ENCODE measurements at regions not wholly inside any gene's neighbourhood (a gene's known extent, or its start where the extent isn't known, plus 50 kb on each side); places are given as distances from the start of the nearest gene placed in this dataset.

DNA sequence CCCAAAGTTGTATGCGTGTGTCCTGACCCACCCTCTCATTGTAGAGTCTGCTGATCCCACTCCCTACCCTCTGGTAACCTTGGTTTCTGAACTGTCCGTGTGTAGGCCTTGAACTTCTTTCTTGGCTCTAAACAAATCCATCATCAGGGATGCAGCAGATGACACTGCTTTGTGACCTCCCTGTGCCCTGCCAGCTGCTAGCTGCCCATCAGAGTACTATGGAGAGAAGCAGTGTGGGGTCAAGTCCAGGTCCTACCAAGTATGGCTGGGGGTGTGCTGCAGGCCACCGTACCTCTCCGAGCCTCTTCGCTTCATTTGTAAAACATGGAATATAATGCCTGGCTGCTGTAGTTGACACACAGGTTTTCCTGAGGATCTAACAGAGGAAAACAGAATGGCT lies 183.5 kb upstream of the RBPJ start:
- TF ChIP-seq SPI1 (IDR thresholded peaks at IDR 0.05; ENCODE audit: borderline replicate concordance, low read depth) (no peak), GABPA (IDR thresholded peaks at IDR 0.05; ENCODE audit: low read depth) (no peak), POLR2AphosphoS5 (IDR thresholded peaks at IDR 0.05; ENCODE audit: low read depth) (no peak)
- TF ChIP-seq, protein P1, sequence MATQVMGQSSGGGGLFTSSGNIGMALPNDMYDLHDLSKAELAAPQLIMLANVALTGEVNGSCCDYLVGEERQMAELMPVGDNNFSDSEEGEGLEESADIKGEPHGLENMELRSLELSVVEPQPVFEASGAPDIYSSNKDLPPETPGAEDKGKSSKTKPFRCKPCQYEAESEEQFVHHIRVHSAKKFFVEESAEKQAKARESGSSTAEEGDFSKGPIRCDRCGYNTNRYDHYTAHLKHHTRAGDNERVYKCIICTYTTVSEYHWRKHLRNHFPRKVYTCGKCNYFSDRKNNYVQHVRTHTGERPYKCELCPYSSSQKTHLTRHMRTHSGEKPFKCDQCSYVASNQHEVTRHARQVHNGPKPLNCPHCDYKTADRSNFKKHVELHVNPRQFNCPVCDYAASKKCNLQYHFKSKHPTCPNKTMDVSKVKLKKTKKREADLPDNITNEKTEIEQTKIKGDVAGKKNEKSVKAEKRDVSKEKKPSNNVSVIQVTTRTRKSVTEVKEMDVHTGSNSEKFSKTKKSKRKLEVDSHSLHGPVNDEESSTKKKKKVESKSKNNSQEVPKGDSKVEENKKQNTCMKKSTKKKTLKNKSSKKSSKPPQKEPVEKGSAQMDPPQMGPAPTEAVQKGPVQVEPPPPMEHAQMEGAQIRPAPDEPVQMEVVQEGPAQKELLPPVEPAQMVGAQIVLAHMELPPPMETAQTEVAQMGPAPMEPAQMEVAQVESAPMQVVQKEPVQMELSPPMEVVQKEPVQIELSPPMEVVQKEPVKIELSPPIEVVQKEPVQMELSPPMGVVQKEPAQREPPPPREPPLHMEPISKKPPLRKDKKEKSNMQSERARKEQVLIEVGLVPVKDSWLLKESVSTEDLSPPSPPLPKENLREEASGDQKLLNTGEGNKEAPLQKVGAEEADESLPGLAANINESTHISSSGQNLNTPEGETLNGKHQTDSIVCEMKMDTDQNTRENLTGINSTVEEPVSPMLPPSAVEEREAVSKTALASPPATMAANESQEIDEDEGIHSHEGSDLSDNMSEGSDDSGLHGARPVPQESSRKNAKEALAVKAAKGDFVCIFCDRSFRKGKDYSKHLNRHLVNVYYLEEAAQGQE (IDR thresholded peaks at IDR 0.05; ENCODE audit: insufficient replicate concordance, low read depth) = no peak
- TF ChIP-seq, protein P2, sequence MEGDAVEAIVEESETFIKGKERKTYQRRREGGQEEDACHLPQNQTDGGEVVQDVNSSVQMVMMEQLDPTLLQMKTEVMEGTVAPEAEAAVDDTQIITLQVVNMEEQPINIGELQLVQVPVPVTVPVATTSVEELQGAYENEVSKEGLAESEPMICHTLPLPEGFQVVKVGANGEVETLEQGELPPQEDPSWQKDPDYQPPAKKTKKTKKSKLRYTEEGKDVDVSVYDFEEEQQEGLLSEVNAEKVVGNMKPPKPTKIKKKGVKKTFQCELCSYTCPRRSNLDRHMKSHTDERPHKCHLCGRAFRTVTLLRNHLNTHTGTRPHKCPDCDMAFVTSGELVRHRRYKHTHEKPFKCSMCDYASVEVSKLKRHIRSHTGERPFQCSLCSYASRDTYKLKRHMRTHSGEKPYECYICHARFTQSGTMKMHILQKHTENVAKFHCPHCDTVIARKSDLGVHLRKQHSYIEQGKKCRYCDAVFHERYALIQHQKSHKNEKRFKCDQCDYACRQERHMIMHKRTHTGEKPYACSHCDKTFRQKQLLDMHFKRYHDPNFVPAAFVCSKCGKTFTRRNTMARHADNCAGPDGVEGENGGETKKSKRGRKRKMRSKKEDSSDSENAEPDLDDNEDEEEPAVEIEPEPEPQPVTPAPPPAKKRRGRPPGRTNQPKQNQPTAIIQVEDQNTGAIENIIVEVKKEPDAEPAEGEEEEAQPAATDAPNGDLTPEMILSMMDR (IDR thresholded peaks at IDR 0.05; ENCODE audit: insufficient read depth, low read length) = no peak
- Histone ChIP-seq H3K27me3 (ENCODE audit: insufficient read depth, poor library complexity, severe bottlenecking) (no peaks in the 10 kb centered on the region), H3K4me3 (replicated peaks; ENCODE audit: insufficient read depth, low read length) (no peak overlapping the region), H3K27ac (replicated peaks) (no peak overlapping the region)
- no peak for DNase-seq (ENCODE audit: low read depth in 1 of 2, low spot score in 1 of 2)

DNA sequence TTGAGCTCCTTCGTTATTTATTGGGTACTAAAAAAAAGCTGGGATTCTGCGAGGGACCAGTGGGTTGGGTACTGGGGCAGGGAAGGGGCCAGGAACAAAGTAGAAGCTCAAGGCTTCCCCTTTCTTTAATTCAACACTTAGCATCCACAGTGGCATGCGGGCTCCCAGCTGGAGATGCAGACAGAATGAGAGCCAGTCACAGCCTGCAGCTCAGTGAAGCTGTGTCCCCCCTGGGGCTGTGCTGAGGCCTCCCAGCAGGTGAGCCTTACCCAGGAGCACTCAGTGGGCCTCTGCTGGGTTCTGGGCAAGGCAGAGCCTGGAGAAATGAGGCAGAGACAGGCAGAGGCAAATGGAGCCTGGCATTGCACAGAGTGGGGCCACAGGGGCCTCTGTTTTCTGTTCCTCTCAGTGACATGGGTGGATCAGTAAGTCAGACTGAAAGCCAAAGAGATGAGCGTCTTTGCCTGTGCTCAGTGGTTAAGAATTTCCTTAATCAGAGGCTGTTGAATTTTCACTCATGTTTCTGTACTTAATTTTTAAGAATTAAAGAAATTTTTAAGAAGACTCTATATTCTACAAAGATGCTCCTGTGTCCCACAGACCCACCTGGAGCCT lies 181.4 kb upstream of the RBPJ start:
- Histone ChIP-seq H3K27ac (replicated peaks) (no peak overlapping the region), H3K4me3 (replicated peaks; ENCODE audit: insufficient read depth, low read length) (no peak overlapping the region), H3K27me3 (ENCODE audit: insufficient read depth, poor library complexity, severe bottlenecking) (no peaks in the 10 kb centered on the region)
- no peak for DNase-seq (ENCODE audit: low read depth in 1 of 2, low spot score in 1 of 2)
- TF ChIP-seq, protein P2 (IDR thresholded peaks at IDR 0.05; ENCODE audit: insufficient read depth, low read length) = no peak
- no peak for TF ChIP-seq SPI1 (IDR thresholded peaks at IDR 0.05; ENCODE audit: borderline replicate concordance, low read depth)
- TF ChIP-seq, protein P1 (IDR thresholded peaks at IDR 0.05; ENCODE audit: insufficient replicate concordance, low read depth) = no peak
- TF ChIP-seq POLR2AphosphoS5 (IDR thresholded peaks at IDR 0.05; ENCODE audit: low read depth) = no peak
- TF ChIP-seq GABPA (IDR thresholded peaks at IDR 0.05; ENCODE audit: low read depth) = no peak

DNA sequence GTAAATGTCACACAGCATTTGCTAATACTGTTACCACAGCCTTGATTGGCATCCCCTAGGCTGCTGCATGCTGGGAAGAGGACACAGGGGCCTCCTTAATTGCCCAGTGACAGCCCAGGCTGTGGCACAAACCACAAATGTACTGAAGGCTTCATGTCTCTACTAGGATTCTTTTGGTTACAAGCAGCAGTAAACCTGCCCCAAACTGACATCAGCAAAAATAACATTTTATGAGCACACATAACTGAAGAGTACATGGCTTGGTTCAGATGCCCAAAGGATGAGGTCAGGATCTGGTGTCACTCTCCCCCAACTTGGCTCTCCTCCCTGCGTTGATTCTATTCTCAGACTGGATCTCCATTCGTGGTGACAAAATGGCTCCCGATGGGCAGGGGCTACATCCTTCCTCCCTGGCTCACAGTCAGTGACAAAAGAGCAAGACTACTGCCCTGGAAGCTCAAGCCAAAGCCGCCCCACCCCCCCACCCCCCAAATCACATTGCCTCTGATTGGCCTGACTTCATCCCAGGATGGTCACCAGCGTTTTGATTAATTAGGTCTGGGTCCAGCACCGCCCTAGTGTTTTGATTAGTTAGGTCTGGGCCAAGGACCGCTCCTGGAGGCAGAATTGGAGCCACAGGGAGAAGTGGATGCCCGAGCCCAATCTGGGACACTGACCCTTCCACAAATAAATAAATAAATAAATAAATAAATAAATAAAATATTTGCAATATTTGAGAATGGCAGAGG lies 180.5 kb upstream of the RBPJ start:
- Histone ChIP-seq H3K4me3 (replicated peaks; ENCODE audit: insufficient read depth, low read length) (no peak overlapping the region), H3K27me3 (ENCODE audit: insufficient read depth, poor library complexity, severe bottlenecking) (no peaks in the 10 kb centered on the region), H3K27ac (replicated peaks) (no peak overlapping the region)
- no peak for TF ChIP-seq GABPA (IDR thresholded peaks at IDR 0.05; ENCODE audit: low read depth)
- TF ChIP-seq, protein P2 (IDR thresholded peaks at IDR 0.05; ENCODE audit: insufficient read depth, low read length) = no peak
- no peak for TF ChIP-seq SPI1 (IDR thresholded peaks at IDR 0.05; ENCODE audit: borderline replicate concordance, low read depth)
- no peak for TF ChIP-seq POLR2AphosphoS5 (IDR thresholded peaks at IDR 0.05; ENCODE audit: low read depth)
- TF ChIP-seq, protein P1 (IDR thresholded peaks at IDR 0.05; ENCODE audit: insufficient replicate concordance, low read depth) = no peak
- no peak for DNase-seq (ENCODE audit: low read depth in 1 of 2, low spot score in 1 of 2)

All from HL-60 (cell line).